ENCODE measurements at regions not wholly inside any gene's neighbourhood (a gene's known extent, or its start where the extent isn't known, plus 50 kb on each side); places are given as distances from the start of the nearest gene placed in this dataset.

- no peak for TF ChIP-seq POLR2A (IDR thresholded peaks at IDR 0.05; ENCODE audit: low read depth, low read length)
- no peak for TF ChIP-seq POLR2AphosphoS5 (IDR thresholded peaks at IDR 0.05; ENCODE audit: low read depth, low read length)
- TF ChIP-seq TAF1 (IDR thresholded peaks at IDR 0.05; ENCODE audit: borderline replicate concordance, low read depth, low read length), result no peak
Observed at GRCh38 chr2:126802774-126803433, 95.8 kb upstream of the TEX51 start.

All from GM12892 (cell line).